ENCODE measurements at regions not wholly inside any gene's neighbourhood (a gene's known extent, or its start where the extent isn't known, plus 50 kb on each side); places are given as distances from the start of the nearest gene placed in this dataset.

DNA sequence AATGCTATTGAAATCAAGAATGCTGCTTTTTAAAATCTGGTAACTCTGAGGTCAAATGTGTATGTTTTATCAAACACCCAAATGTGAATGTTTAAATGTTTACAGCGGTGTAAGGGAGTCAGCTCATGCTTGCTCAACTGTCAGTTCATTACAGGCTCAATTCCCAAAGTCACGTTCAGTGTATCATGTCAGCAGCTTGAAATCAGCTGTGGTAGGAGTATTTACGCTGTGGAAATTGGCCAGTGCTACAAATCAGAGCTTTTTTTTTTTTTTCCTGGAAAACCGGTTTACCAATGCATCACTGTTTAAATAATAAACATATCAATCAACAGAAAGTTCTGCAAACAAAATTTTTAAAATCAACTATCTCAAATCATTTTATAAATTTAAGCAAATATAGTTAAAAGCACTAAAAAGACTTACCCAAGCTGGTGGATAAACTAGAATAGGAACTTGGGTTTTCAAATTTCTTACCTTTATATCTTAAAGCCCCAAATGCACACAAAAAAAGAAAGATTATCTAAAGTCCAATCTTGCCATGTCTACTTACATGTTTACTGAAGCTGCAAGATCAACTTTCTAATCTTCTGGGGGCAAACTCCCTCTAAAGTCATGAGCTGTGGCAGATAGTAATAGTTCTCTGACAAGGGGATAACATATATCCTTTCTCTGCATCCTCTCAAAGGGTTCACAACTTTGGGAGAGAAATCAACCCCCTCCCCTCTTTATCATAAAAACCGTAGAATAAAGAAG, 57.6 kb upstream of the GRAMD2B start:
- H3K27ac ChIP-seq (ENCODE audit: low read depth, low read length) = no peak overlapping the region
- WGBS, 3 donors = 17 to 75% (median 72%) methylated on average over 5 of the region's 5 CpGs

DNA sequence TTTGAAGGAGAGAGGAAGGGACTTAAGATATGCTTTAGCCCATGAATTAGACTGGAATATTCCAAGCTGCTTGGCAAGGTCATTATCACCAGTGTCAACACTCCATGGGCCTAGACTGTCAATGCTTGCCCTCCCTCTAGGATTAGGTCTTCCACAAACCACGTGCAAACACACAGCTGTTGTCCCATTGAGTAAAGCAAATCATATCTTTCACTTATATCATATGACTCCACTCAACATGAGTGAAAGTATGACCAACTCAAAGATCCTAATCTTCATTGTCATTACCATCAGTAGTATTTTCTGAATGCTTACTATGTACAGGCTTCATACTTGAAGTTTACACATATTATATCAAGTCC, 57.0 kb upstream of the GRAMD2B start:
- no peak overlapping the region for H3K27ac ChIP-seq (ENCODE audit: low read depth, low read length)
- 21 to 82% (median 75%) methylated on average over 1 of the region's 1 CpG for WGBS, 3 donors

DNA sequence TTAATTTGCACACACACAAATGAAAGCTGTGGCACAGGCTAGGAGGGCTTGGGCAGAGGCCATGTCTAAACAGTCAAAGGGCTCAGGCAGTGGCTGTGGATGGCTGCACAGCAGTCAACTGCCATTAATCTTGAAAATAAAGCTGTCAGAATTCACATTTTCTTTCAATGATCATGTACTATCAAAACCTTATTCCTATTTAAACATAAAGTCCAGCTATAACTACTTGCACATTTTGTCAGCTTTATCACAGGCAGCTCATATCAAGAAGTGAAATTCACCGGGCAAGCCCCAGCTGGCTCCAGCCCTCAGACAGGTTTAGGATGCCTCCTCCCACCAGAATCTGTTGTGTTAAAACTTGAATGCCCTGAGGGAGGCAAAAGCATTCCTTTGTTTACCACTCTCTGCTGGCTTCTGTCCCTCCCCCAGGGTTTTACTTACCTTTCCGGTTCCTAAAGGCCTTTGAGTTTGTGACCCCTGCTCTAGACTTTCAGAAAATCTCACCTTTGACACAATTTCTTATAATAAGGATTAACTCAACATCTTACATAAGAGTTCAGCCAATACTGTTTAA, 54.9 kb upstream of the GRAMD2B start:
- 31 to 76% (median 59%) methylated on average over 2 of the region's 2 CpGs for WGBS, 3 donors
- no peak overlapping the region for H3K27ac ChIP-seq (ENCODE audit: low read depth, low read length)

DNA sequence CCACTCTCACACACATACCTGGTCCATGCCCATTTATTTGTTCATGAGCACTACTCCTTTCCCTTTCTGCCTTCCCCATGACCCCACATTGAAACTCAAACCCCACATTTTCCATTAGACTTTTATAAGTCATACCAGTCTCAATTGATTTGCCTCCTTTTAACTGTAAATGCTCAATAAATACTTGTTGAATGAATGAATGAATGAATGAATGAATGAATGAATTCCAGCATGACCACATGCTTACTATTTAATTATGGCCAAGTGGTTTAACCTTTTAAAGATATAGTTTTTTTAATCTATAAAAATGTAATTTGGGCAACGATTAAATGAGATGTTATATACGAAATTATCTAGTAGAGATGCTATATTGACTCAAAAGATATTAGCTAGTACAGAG, 54.1 kb upstream of the GRAMD2B start:
- no peak overlapping the region for H3K27ac ChIP-seq (ENCODE audit: low read depth, low read length)

DNA sequence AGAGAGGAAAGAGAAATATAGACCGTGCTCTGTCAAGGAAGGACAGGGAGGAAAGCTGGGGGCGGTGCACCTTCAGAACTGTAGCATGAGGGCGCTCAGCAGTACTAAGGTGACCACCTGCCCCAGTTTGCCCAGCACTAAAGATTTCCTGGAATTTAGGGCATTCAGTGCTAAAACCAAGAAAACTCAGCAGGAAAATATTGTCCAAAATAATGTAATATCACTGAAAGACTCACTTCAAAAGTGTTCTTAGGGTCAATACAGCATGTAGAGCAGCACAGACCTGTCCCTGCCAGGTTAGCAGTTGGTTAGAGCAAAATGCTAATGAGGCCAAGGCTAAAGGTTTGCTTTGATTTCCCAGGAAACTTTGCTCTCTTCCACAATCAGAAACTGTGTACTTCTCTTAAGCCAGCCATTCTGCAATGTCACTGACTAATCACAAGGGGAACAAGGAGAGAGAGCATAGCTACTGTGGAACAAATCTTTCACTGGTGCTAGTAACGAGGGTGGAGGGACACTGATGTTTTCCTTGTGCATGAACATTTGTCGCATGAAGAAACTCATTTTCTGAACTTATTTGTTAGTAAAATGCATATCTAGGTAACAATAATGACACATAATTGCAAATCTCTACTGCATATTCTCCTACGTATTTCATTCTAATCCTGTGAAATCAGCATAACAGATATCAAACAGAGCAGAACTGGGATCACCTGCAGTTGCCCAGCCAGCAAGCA, 53.0 kb upstream of the GRAMD2B start:
- WGBS, 3 donors = 31 to 78% (median 75%) methylated on average over 6 of the region's 6 CpGs
- no peak overlapping the region for H3K27ac ChIP-seq (ENCODE audit: low read depth, low read length)

More for the DNA sequence above, 54.1 kb upstream of the GRAMD2B start:
- 73 to 96% (median 93%) methylated on average over 2 of the region's 2 CpGs for WGBS, 3 donors

DNA sequence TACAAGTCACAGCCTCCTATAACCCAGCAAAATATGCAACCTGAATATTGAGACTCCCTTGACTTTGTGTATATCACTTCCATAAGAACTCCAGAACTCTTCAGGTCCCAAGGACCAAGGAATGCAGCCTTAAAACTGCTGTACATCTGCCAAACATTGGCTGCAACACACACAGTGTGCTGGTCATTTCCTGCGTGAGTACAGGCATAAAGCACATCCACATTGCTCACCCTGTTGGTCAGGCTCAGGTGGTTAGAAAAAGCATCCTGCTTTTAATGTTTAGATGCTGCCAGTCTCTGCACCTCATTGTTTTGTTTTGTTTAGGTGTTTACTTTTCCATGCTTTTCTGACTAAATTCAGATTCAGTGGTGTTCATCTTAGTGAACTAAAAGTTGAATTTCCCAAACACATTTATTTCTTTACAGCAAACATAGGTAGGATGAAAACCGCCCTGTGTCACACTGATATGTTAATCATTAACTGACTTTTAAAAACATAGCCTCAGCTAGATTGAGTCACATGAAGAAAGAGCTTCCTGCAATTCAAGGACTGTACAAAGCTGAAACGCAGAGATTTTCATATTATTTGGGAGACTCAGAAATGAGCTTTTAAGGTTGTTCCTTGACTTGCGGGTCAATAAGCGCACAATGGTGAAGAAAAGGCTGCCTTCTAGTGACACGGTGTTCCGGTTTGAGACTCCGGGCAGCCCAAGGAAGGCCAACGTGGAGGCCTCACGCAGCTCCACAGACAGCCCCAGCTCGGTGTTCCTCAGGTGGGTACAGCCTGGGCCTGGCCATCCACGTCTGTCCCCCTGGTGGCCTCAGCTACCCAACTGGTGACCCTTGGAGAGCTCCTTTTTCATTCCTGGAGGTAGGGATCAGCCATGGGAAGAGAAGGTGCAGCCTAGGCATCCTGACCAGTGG, 52.2 kb upstream of the GRAMD2B start:
- whole genome bisulfite sequencing, 3 donors = 27 to 93% (median 85%) methylated on average over 12 of the region's 12 CpGs

DNA sequence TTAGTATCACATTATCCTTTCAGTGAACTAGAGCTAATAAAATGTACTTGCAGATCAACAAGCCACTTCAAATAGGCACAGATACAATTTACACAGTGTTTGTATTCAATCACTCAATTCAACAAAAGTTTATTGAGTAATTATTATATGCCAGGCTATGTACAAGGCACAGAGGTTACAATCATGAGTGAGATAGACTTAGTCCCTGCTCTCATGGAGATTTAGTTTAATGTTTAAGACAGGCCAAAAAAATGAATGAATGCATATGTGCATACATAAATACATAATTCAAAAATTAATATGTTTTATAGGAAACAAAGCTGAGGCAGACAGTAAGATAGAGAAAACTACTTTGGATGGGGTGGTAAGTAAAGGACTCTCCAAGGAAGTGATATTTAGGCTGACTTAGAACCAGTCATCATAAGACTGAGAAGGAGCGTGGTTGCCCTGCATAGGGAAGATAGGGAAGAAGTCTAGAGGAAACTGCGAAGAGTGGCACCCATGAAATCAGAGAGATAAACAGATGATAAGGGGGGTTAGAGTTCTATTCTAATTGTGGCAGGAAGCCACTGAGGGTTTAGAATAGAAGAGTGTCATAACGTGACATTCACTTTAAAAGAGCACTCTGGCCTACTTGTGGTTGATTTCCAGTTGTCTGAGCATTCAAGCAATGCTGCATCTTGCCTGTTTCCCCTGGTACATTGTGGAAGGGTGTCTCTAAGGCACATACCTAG, 49.7 kb upstream of the GRAMD2B start:
- WGBS, 3 donors = 51 to 62% (median 58%) methylated on average over 3 of the region's 3 CpGs
- no peak overlapping the region for H3K27ac ChIP-seq (ENCODE audit: low read depth, low read length)

More for the DNA sequence above, 52.2 kb upstream of the GRAMD2B start:
- no peak overlapping the region for H3K27ac ChIP-seq (ENCODE audit: low read depth, low read length)
